HG03280 (cell line): ENCODE measurements at regions not wholly inside any gene's neighbourhood (a gene's known extent, or its start where the extent isn't known, plus 50 kb on each side); places are given as distances from the start of the nearest gene placed in this dataset.

Source experiments
- ATAC-seq: cut with Tn5 transposase; IDR thresholded peaks from one replicate; pipeline ENCODE4 v1.9.1; 2021; ENCODE audit warnings: mild to moderate bottlenecking, moderate library complexity; ENCODE audit not compliant: unreplicated experiment

DNA sequence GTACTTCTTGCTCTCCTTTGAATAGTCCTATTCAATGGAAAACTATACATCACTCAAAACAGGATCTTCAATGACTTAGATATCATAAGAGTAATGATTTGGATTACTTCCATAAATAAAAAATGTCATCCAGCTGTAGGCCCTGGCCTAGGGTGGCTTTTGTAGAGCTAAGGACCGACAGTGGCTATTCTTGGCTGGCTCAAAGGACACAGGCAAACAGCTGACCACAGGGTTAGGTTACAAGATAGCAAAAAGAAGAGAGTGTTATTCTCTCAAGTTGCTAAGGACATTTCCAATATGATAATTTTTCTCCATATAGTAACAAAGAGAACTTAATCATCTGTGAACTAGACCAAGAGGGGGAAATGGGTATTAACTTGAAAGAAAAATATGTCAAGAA, 495.1 kb downstream of the PLPP3 start:
- no peak for ATAC-seq

DNA sequence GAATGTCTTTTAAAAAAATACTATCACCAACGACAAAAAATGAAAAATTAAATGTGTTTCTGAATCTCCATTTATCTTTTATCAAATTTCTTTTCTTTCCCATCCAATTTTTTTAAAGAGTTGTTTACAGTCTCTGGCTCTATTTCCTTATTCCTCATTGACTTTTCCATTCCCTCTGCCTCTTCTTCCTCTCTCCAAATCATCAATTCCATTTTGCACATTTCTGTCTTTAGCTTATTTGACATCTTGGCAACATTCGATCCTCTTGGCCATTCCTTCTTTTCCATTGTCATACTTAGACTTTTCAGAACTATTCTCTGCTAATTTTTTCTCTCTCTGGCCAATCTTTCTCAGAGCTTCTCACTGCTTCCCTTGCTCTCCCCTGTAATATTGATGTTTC, 497.6 kb downstream of the PLPP3 start:
- no peak for ATAC-seq

DNA sequence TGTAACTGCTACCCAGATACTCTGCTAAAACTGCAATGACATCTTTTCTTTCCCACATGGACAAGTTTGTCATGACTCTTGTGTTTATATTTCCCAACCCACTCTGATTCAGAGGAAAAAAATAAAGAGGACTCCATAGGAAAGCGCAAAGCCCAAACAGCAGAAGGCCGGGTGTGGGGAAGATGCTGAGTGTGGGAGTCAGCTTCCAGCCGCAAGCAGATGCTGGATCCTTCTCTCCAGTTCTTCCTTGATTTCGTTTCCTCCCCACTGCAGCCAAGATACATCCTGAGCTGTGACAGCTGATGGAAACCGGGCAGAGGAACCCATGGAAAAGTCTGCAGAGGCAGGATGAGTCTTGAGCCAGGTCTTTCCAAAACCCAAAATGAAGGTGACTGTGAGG, 498.2 kb downstream of the PLPP3 start:
- no peak for ATAC-seq

DNA sequence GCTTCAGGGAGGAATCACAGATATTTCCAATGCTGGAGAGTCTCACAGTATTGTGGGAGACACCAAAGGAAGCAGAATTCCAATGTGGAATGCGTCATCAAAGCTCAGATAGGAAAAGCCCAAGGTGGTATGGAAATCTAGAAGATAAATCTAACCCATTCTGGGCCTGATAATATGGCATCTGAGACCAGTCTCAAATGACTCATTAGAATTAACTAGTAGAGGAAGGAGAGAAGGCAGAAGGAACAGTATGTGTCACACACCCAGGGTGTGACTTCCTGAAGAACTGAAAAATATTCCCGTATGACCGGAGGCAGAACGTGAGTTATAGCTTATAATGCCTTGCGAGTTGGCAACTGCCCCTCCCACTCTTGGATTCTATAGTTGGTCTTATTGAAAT, 499.2 kb downstream of the PLPP3 start:
- ATAC-seq = no peak

DNA sequence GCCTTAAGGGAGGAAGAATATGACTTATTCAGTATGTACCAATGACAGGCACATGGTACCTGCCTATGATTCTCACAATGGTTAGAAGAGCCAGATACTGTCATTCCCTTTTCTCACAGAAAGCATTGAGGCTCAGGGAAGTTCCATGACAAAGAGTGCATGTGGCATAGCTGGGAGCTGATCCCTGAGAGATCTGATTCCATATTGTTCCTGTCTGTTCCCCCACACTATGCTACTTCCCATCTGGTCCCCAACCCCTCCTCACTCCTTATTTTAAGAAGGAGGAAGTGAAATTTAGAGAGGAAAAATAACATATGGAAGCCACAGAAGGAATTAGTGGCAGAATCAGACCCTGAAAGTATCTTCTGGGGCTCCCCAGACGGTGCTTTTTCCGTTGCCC, 500.0 kb downstream of the PLPP3 start:
- no peak for ATAC-seq

DNA sequence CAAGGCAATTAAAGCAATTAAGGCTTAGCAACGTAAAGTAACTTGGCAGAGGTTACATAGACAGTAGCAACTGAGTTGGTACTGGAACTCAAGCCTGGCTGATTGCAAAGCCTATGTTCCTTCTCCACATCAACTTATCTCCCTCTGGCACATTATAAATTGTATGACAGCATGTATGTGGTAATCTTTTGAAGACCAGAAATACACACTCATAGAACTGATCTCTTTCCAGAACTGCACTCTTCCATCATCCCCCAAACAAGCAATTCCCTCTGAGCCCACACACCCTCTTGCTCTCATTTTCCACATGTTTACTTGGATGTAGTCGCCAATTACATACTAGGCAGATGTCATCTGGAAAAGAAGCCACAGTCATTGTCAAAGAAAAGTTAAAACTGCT, 502.2 kb downstream of the PLPP3 start:
- ATAC-seq = no peak

DNA sequence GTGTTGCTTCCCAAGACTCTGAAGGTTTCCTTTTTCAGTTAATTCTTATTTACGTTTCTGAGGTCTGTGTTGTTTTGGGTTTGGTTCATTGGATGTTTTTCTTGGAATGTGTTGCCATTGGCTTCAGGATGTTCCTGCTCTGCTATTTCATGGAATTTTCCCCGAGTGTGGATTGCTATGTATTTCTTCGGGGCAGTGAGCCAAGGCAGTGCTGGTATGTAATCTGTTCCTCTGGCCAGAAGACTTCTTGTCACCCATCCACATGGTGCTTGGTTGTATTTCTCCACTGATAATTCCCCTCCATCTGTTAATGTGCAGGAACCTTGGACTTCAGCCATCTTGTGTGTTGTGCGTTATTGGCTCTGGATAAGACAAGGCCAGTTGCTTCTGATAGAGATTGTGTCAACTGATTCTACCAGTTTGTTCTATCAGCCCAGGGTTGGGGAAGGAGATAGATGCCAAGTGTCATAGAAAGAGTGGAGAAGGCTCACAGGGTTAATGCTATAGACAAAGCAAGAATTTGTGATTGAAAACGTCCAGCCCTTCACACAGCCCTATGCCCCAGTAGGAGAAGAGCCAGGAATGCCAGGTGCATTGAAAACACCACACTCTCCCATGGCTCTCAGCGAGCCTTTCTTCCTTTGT, 505.2 kb downstream of the PLPP3 start:
- ATAC-seq = no peak

DNA sequence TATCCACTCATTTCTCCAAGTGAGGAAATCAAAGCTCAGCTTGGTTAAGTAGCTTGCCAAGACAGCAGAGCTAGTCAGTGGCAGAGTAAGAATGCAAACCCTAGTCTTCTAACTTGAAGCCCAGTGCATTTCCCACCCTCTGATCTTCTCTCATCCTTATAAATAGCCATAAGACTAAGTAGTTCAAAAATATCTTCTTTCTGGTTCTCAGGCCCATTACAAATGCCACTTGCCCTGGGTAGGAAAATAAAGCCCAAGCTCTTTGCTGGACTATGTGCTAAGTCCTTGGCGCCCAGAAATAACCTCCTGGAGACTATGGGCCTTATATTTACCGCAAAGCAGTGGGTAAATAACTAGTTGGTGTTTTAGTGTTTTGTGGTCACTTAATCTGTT, 505.8 kb downstream of the PLPP3 start:
- ATAC-seq = no peak

DNA sequence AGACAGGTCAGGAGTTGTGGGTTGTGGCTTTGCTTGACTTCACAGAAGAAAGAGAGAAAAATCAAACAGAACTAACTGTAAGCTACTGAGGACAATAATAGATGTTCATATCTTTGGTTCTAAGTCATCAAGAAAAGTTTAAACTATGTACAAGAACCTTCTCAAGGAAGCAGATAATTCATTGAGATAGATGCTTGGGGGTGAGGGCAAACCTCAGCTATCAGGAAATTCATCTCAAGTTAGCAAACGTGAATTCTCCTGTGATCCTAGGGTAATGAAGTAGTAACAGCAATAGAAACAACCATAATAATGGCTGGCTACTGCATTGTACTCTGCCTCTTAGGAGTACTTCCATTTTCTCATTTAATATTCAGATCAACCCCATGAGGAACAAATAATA, 506.2 kb downstream of the PLPP3 start:
- ATAC-seq = no peak

DNA sequence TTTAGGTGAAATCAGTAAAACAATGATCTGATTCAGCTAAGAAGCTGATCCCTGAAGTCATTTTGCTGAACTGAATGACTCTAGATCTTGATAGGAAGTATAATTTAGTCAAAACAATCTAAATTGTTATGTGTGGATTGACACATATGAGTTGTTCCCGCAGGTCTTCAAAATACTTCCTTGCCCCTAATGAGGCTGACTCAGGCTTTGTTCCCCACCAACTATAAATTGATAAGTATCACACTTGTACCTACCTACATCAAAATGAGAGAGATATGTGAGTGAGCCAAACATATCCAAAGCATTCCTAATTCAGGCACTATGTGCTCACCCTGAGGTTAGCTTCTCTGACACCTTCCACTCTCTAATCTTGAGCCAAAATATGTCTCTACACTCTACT, 507.1 kb downstream of the PLPP3 start:
- no peak for ATAC-seq

DNA sequence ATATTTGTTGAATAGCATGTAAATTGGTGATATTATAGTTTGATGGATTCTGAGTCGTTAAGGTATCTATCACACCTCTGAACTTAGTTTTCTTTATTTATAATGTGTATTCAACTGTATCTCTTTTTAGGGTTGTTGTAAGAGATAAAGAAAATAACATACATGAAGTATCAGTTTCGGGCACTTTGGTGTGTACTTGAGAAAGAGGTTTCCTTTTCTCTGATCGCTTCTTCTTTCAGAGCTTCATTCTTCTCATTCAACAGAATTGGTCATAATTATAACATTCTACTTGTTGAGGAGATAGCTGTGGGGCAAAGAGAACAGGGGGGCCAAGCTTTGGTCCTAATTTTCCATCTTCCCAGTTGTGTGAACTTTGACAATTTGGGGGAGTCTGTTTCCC, 508.0 kb downstream of the PLPP3 start:
- no peak for ATAC-seq

DNA sequence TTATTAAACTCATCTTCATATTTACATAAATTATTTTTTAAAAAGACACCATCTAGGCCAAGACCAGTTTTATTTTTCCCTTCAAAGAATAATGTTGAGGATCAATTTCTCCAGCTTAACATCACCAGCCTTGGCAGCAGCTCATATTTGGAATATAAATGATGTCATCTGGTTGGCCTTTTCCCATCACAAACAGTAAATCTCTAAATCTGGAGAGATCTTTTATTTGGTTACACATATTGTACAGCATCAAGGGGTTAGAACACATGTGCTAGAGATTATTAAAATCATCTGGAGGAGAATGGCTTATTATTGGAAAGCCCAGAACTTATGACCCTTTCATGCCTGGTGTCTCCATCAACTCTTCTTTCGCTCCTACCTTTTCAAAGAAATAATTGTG, 508.8 kb downstream of the PLPP3 start:
- ATAC-seq = no peak

DNA sequence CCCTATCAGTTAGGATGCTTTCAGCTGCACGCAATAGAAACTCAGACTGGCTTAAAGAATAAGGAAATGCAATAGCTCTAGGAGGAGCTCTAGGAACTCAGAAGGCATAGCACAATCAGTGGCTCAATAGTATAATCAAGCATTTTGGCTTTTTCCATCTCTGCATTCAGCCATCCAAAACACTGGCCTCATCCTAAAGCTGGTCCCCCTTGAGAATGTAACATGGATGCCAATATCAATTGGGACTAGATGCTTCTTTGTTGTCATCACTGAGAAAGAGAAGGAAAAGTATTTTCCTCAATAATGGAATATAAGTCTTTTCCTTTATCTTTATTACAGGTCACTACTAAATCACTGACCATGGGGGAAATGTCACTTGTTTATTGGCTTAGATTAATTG, 509.5 kb downstream of the PLPP3 start:
- no peak for ATAC-seq

DNA sequence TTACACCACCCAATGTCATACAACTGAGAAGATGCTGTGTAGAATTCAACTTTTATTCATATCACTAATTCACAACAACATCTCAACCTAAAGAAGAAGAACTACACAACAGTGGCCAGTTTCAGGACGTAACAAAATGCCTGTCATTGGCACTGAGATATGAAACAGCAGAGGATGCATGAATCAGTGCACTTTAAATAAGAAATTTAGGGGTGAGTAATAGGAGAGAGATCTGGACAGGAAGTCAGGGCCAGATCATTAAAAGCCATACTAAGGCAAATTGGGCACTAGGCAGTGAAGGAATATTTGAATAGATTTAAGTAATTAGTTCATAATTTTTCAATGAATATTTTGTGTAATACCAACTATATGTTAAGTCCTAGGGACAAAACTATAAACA, 510.5 kb downstream of the PLPP3 start:
- ATAC-seq = no peak

DNA sequence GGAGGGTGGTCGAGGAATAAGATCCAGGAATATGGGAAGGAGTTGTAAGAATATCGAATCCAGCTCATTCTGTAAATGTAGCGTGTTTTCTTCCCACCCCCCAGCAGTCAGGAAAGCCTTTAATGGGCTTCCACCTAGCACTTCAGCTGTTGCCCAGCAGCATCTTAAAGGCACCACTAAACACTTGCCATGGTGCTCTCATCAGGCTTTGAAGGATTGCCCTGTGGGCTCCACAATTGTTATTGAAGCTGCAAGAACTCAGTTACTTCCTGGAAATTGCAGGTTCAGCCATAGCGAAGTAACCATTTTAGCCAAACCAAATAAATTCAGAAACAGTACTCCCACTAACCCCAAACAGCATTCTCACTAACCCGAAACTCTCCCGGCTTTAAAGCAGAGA, 511.2 kb downstream of the PLPP3 start:
- ATAC-seq = no peak

DNA sequence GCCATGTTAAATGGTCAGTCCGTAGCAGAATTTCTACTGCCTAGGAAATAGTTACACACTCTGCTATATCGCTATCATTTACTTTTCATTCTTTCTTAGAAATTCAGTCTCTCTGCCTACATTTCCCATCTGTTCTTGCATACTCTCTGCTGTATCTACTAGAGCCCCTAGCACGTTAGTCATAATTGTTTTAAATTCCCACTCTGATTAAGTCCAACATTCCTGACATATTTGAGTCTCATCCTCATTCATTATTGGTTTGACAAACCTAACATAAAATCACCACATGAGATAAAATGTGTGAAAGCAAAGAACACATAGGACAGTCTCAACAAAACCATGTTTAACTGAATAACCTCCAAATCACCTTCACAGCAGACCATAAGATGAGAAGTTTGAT, 513.6 kb downstream of the PLPP3 start:
- ATAC-seq = no peak

DNA sequence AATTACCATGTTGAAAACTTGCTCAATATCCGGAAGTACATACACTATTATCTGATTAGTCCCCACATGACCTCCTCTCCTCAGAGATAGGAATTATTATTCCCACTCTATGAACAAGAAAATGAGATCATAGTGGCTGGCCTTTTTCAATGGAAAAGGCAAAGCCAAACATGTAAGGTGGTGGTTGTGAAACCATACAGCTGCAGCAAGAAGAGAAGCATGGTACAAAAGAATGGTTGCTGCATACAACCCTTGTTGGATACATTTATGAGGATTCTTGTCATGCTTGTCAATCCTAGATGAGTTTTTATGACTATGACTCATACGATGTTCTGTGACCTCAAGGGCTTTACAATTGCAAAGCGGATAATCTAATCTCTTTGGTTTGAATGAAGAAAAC, 514.7 kb downstream of the PLPP3 start:
- ATAC-seq = no peak

DNA sequence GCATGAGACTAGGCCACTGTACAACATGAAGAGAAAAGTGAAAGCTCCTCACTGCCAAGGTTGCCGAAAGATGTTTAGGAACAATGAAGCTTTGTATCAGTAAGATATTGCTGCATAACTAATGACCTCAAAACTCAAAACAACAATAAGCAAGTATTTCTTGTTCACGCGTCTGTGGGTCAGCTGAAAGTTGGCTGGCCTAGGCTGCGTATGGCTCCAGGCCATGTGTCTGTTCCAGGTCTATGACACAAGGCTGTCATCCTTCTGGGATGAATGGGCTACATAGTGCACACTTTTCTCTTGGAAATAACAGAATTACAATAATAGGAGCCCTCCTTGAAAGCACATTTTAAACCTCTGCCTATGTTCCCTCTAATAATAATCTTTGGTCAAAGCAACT, 515.9 kb downstream of the PLPP3 start:
- no peak for ATAC-seq

DNA sequence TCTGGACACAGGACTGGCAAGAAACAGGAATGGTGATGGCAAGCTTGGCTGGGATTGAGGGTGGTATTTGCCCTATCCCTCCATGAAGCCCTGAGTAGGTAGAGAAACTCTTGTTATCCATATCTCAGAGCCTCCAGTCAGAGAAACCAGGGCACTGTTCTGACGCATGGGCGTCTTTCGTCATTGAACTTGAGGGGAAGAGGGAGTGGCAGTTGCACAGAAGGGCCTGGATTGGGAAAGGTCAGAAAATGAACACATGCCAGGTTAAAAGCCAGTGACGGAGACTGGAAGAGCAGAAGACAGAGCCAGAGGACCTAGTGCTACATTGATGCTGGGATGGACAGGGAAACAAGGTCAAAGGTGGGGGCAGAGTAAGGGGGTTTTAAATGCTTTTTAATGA, 516.7 kb downstream of the PLPP3 start:
- ATAC-seq = no peak

DNA sequence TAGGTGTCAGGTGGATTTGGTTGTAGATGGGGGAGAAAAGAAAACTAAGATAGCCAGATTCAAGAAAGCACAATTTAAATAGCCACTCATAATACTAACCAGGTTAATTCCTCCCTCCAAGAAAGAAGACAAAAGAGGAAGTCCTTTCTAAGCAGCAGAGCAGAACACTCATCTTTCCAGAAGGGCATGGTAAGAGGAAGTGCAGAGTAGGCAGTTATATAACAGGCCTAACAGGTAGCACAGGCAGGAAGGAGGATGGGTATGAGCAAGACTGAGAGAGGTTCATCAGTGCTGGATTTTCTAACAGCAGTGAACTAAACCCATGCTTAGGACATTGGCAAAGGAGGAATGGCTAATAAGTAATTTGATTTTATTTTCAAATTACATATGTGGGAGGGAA, 517.5 kb downstream of the PLPP3 start:
- ATAC-seq = no peak

DNA sequence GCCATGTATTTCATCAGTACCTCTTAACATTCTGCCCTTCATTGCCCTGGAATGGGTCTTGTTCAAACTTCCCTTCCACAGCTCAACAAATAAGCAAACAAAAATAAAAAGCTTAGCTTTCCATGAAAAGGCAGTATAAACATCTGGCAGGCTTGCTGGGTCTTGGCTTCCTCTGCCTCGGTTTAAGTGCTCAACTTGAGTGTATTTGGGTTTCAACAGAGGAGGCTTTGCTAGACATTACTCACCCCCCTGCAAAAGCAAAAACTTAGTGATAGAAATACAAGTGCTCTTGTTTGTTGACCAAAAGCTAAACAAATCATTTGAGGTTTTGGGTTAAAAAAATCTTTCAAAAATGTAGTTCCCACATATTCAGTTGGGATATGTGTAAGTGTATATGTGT, 518.5 kb downstream of the PLPP3 start:
- no peak for ATAC-seq

DNA sequence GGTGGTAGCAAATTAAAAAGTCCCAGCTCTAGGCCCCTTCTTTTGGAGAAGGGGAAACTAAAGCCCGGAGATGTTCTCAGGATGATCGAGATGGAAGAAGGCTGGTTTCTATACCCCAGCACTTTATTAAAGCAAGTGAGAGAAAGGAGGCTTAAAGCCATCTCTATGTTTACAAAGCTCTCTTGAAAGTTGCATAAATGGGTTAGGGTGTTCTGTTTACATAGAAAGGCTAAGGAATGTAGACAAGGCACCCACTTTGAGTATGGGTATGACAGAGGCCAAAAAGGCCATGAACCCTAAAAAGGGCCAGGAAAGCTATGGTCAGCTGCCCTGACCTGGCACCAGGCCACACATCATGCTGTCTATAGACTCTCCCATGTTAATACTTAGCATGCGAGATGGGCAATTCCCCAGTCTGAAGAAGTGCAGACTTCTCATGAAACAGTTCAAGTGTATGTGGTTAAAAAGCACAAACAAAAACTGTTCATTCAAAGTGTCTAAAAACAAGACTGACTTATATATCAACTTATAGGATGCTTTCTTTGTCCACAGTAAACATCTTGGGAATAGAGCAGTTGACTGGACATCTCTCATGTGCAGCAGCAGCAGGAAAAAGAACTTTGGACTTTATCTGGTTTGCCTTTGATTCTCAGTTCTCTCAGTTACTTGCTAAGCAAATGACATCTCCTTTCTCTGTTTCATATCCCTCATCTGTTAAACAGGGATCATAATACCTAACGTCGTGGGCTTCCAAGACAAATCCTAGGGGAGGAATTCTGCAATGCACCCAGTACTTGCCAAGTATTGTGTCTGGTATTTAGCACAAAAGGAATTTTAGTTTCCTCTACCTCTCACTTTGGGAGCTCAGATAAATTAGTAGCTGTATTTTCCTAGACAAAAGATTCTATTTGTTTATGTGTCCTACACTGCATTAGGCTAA, 521.6 kb downstream of the PLPP3 start:
- ATAC-seq = no peak
